ENCODE measurements at regions not wholly inside any gene's neighbourhood (a gene's known extent, or its start where the extent isn't known, plus 50 kb on each side); places are given as distances from the start of the nearest gene placed in this dataset.
A peak's percentile ranks its signal among the peaks of the same experiment; 100 is the strongest.

DNA sequence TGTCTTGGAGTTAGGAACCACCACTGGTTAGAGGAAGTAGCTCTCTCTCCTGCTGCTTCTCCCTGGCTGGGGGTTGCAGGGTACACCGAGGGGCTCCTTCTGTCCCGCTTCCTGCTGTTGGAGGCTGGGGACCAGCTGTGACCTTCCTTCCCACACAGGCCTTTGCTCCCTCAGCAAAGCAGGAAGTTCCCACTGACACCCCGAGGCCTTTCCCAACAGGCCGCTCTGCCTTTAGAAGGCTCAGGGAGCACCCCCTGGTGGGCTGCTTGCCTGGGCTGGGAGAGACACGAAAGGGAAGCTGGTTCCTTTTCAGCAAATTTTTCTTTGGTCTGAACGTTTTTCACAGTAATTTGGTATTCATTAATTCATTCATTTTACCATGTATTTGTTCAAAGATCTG, 527.9 kb upstream of the B3GAT1 start:
- no peak overlapping the region for H2AFZ ChIP-seq (ENCODE audit: low read length)

More for the DNA sequence above, 527.9 kb upstream of the B3GAT1 start:
- H2BK15ac ChIP-seq (ENCODE audit: low read length) = no peak overlapping the region
- FAIRE-seq (no peak), DNase-seq (ENCODE audit: low read depth in 1 of 2, low spot score in 2 of 2) (no peak)
- H3K56ac ChIP-seq (replicated peaks; ENCODE audit: insufficient read length, low read depth, low read length) = no peak overlapping the region
- no peaks in the 10 kb centered on the region for H3K27me3 ChIP-seq (replicated peaks in 1 of 4; ENCODE audit: control insufficient read depth in 3 of 4, extremely low read depth in 1 of 4, insufficient read depth in 3 of 4, low read length in 3 of 4)
- no peak overlapping the region for H3K4me2 ChIP-seq (ENCODE audit: insufficient read depth in 1 of 2, low read depth in 2 of 2, low read length in 2 of 2)
- no peak overlapping the region for H3K14ac ChIP-seq (ENCODE audit: insufficient read length)
- ChIA-PET CTCF (ENCODE audit: partially characterized antibody) (interaction anchor here (1.1 to 2.3 kb wide), 5 partner anchors 8 to 381 kb away, joined by 3 to 15 read pairs (median 5); no protein-coding TSS in a partner anchor), POLR2A (ENCODE audit: partially characterized antibody) (no interaction called here)
- no peaks in the 10 kb centered on the region for H3K36me3 ChIP-seq (ENCODE audit: control insufficient read depth in 2 of 4, insufficient read depth in 4 of 4, low read length in 3 of 4)
- no peak overlapping the region for H3K4ac ChIP-seq (replicated peaks; ENCODE audit: insufficient read length, low read depth, low read length)
- H2BK12ac ChIP-seq (ENCODE audit: low read depth, low read length) = no peak overlapping the region
- peaks cover 0 to 9% of the 10 kb centered on the region in 2 experiments; a peak in 1 of 4 replicates for H3K9me3 ChIP-seq (ENCODE audit: insufficient read depth in 2 of 2, low read depth in 1 of 2, low read length in 1 of 2)
- H3K79me1 ChIP-seq (ENCODE audit: low read depth, low read length) = no peaks in the 10 kb centered on the region
- no peak overlapping the region for H3K23ac ChIP-seq (ENCODE audit: insufficient read length)
- H3K4me3 ChIP-seq (ENCODE audit: extremely low read depth in 1 of 4, insufficient read depth in 2 of 4, low read depth in 3 of 4, low read length in 4 of 4) = no peak overlapping the region
- H3K9ac ChIP-seq (replicated peaks in 1 of 4; ENCODE audit: extremely low read depth in 1 of 4, low read depth in 3 of 4, low read length in 3 of 4) = no peak overlapping the region
- no peak overlapping the region for H2BK5ac ChIP-seq (ENCODE audit: low read depth, low read length)
- H3K27ac ChIP-seq (ENCODE audit: low read depth, low read length) = no peak overlapping the region
- H4K91ac ChIP-seq (replicated peaks; ENCODE audit: insufficient read length, low read length) = no peak overlapping the region
- H2BK20ac ChIP-seq (ENCODE audit: low read length) = no peak overlapping the region
- 73% methylated on average over 6 of the region's 6 CpGs; no CpG with 5 or more reads in 1 of the 2 experiments for WGBS, 2 experiments (ENCODE audit: extremely low coverage in 1 of 2, insufficient coverage in 1 of 2, insufficient read length in 1 of 2, insufficient replicate concordance in 2 of 2, low coverage in 1 of 2, low lambda C conversion rate in 2 of 2, missing lambda C conversion rate in 1 of 2)
- no peak overlapping the region; the same call in 1 of the 2 replicates for H3K18ac ChIP-seq (ENCODE audit: extremely low read depth, low read length)
- TF ChIP-seq GABPA (IDR thresholded peaks at IDR 0.05; ENCODE audit: borderline replicate concordance, insufficient read depth, low read length) (no peak), RAD21 (IDR thresholded peaks at IDR 0.05 in 1 of 2, conservative IDR thresholded peaks at IDR 0.05 in 1 of 2; ENCODE audit: low read depth in 2 of 2, low read length in 2 of 2) (peak in 1 of 2 experiments; percentile 30; a peak in 3 of 4 replicates), YY1 (IDR thresholded peaks at IDR 0.05; ENCODE audit: low read depth, low read length) (no peak), MAFK (IDR thresholded peaks at IDR 0.05; ENCODE audit: low read depth, low read length) (no peak), RXRA (IDR thresholded peaks at IDR 0.05; ENCODE audit: insufficient read depth, low read depth, low read length) (no peak)
- H4K5ac ChIP-seq (ENCODE audit: insufficient read length, low read depth, low read length) = no peak overlapping the region
- H2BK120ac ChIP-seq (replicated peaks; ENCODE audit: low read depth, low read length) = no peak overlapping the region
- H3K79me2 ChIP-seq (ENCODE audit: control insufficient read depth in 1 of 2, insufficient read depth in 2 of 2, low read length in 2 of 2) = no peaks in the 10 kb centered on the region
- H3K4me1 ChIP-seq (replicated peaks in 1 of 4; ENCODE audit: control insufficient read depth in 3 of 4, insufficient read depth in 4 of 4, low read length in 3 of 4) = peaks cover 2 to 12% (median 8%) of the 10 kb centered on the region in 4 experiments; a peak in 6 of 7 replicates
- no peak overlapping the region for H2AK5ac ChIP-seq (ENCODE audit: low read depth, low read length)
- H3K23me2 ChIP-seq (ENCODE audit: low read depth, low read length) = no peaks in the 10 kb centered on the region
- no peaks in the 10 kb centered on the region for H4K20me1 ChIP-seq (replicated peaks in 1 of 2; ENCODE audit: control insufficient read depth in 1 of 2, insufficient read depth in 2 of 2, low read length in 2 of 2)
- H4K8ac ChIP-seq (ENCODE audit: extremely low read depth, insufficient read depth, low read length) = no peak overlapping the region
